ENCODE measurements at regions not wholly inside any gene's neighbourhood (a gene's known extent, or its start where the extent isn't known, plus 50 kb on each side); places are given as distances from the start of the nearest gene placed in this dataset.

- TF ChIP-seq CTCF (conservative IDR thresholded peaks at IDR 0.05) (no peak), EZH2 (IDR thresholded peaks at IDR 0.05; ENCODE audit: low read depth) (no peak)
Measured at GRCh38 chr4:22287631-22288030, 228.2 kb downstream of the ADGRA3 start.

Measured in PC-9 (cell line).